ENCODE measurements at regions not wholly inside any gene's neighbourhood (a gene's known extent, or its start where the extent isn't known, plus 50 kb on each side); places are given as distances from the start of the nearest gene placed in this dataset.

DNA sequence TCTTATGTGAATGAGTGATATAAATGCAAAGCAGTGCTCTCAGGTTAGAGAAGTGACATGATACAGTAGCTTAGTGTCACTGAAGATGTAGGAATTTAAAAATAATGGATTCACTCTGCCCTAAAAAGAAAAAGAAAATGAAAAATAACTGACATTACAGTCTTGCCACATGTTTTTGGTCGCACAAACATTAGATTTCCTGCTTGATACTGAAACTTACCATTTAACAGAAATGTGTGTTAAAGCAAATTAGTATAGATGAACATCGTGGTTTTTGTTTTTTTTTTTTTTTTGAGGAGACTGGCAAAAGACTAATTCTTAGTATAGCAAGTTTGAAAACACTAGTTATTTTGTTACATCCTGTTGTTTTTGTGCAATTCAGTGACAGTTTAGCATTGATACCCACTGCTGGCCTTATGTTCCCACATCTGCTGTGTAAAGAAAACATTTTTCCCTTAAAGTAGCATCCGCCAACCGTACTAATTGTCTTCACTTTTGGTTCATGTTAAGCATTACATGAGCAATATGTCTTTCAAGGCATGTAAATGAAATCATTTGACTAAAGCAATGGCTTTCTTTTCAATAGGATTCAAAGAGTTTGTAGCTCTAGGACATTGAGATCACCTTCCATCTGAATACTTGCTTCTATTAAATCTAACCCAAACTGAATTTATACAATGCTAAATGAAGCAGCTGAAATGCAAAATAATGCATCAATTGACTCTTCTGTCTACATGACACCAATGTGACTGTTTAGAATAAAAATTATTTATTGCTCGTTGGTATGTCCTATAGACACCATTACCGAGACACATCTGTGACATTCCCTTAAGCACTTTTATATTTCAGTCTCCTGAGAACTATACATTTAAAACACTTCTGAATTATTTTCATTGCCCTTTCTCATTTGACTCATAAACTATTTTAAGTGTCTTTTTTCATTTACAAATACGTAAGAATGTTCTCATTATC is 859.1 kb downstream of the MAT2B start:
- no peaks in the 10 kb centered on the region for H3K27me3 ChIP-seq (ENCODE audit: control insufficient read depth, insufficient read depth, low read length)

DNA sequence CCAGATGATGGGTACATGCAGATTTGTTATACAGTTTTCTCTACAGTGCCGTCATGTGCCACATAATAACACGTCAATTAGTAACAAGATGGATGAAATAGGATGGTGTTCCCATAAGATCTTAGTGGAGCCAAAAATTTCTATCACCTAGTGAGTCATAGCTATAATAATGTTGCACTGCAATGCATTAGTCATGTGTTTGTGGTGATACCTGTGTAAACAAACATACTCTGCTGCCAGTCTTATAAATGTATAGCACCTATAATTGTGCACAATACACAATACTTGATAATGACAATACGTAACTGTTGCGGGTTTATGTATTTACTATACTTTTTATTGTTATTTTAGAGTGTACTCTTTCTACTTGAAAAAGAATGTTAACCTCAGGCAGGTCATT is 865.4 kb downstream of the MAT2B start:
- Histone ChIP-seq H3K27ac (ENCODE audit: low read depth, low read length) (no peak overlapping the region), H3K27me3 (ENCODE audit: control insufficient read depth, insufficient read depth, low read length) (no peaks in the 10 kb centered on the region), H3K36me3 (ENCODE audit: control insufficient read depth, insufficient read depth, low read length) (no peaks in the 10 kb centered on the region), H3K9ac (ENCODE audit: low read length) (no peak overlapping the region), H3K4me3 (ENCODE audit: low read length) (no peak overlapping the region), H3K4me1 (ENCODE audit: control insufficient read depth, insufficient read depth, low read length) (no peaks in the 10 kb centered on the region)

More for the DNA sequence above, 859.1 kb downstream of the MAT2B start:
- no peak overlapping the region for H3K9ac ChIP-seq (ENCODE audit: low read length)
- H3K4me3 ChIP-seq (ENCODE audit: low read length), result no peak overlapping the region
- no peaks in the 10 kb centered on the region for H3K36me3 ChIP-seq (ENCODE audit: control insufficient read depth, insufficient read depth, low read length)
- no peaks in the 10 kb centered on the region for H3K4me1 ChIP-seq (ENCODE audit: control insufficient read depth, insufficient read depth, low read length)
- H3K27ac ChIP-seq (ENCODE audit: low read depth, low read length), result no peak overlapping the region

DNA sequence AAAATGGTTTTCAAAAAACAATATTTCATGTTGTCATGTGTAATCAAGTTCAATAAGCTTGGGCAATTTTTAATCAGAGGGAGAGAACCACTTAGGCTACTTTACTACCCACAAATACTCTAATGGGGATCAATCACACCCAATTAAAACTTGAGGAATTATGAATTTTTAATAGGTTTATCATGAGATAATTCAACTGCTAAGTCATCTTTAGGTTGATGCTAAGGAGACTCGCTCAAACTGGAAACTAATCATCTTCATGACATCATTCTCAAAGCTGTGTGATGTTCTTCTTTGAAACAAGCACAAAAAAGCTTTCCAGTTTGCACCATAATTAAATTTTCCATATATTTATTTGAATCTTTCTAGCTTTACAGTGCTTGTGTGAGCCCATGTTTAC is 867.5 kb downstream of the MAT2B start:
- H3K4me1 ChIP-seq (ENCODE audit: control insufficient read depth, insufficient read depth, low read length), result no peaks in the 10 kb centered on the region
- no peaks in the 10 kb centered on the region for H3K36me3 ChIP-seq (ENCODE audit: control insufficient read depth, insufficient read depth, low read length)
- H3K27ac ChIP-seq (ENCODE audit: low read depth, low read length), result no peak overlapping the region
- H3K4me3 ChIP-seq (ENCODE audit: low read length), result no peak overlapping the region
- H3K9ac ChIP-seq (ENCODE audit: low read length), result no peak overlapping the region
- no peaks in the 10 kb centered on the region for H3K27me3 ChIP-seq (ENCODE audit: control insufficient read depth, insufficient read depth, low read length)

DNA sequence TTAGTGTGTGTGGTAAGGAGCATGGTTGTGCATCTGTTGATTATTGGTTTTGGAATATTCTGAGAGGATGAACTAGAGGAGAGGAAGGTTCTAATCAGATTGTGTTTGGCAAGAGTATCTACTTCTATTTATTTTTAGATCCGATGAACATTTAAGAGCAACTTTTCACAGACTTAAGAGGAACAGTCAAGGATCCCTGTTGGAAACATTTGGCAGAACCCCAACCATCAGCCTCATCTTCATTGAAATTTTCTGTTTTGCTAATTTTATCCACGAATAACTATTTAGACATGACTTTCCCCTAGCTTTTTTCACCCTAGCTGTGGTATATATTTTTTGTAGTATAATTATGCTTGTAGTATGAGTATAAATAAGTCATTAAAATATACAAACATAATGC is 868.5 kb downstream of the MAT2B start:
- Histone ChIP-seq H3K27ac (ENCODE audit: low read depth, low read length) (no peak overlapping the region), H3K27me3 (ENCODE audit: control insufficient read depth, insufficient read depth, low read length) (no peaks in the 10 kb centered on the region), H3K36me3 (ENCODE audit: control insufficient read depth, insufficient read depth, low read length) (no peaks in the 10 kb centered on the region), H3K4me1 (ENCODE audit: control insufficient read depth, insufficient read depth, low read length) (no peaks in the 10 kb centered on the region), H3K9ac (ENCODE audit: low read length) (no peak overlapping the region), H3K4me3 (ENCODE audit: low read length) (no peak overlapping the region)

DNA sequence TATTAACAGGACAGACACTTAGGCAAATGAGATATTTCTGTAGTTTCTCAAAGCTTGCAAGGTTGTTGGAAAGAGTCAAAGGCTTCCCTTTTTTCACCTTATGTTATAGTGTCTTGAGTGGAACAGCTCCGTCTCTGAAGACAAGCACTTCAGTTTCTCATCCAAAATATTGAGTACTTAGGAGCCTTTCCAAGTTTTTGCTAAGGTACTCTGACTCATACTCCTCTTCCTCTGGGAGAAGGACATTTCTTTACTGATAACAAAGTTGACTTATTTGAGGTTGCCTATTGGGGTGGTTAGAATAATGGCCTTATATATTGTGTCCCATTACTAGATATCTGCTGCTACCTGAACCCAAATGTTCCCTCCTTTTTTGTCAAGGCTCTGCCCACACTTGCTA is 869.6 kb downstream of the MAT2B start:
- H3K36me3 ChIP-seq (ENCODE audit: control insufficient read depth, insufficient read depth, low read length), result no peaks in the 10 kb centered on the region
- no peak overlapping the region for H3K27ac ChIP-seq (ENCODE audit: low read depth, low read length)
- H3K27me3 ChIP-seq (ENCODE audit: control insufficient read depth, insufficient read depth, low read length), result no peaks in the 10 kb centered on the region
- H3K4me3 ChIP-seq (ENCODE audit: low read length), result no peak overlapping the region
- H3K4me1 ChIP-seq (ENCODE audit: control insufficient read depth, insufficient read depth, low read length), result no peaks in the 10 kb centered on the region
- no peak overlapping the region for H3K9ac ChIP-seq (ENCODE audit: low read length)

DNA sequence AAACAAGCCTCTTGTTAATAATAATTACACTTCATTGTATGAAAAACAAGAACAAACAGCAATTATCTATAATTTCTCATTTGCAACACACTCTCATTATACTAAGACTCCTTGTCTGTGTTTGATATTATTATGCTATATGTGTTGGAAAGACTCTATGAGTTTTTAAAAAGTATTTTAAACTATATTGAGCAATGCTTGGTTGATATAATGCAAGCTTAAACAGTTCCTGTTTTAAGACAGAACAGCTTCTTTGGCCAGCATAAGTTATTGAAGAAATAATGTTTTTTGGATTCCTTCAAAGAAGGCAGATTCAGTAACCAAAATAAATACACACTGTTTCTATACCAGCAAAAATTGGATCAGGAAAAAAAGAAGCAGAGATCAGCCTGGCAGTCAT is 871.4 kb downstream of the MAT2B start:
- Histone ChIP-seq H3K4me1 (ENCODE audit: control insufficient read depth, insufficient read depth, low read length) (no peaks in the 10 kb centered on the region), H3K4me3 (ENCODE audit: low read length) (no peak overlapping the region), H3K9ac (ENCODE audit: low read length) (no peak overlapping the region), H3K27ac (ENCODE audit: low read depth, low read length) (no peak overlapping the region), H3K36me3 (ENCODE audit: control insufficient read depth, insufficient read depth, low read length) (no peaks in the 10 kb centered on the region), H3K27me3 (ENCODE audit: control insufficient read depth, insufficient read depth, low read length) (no peaks in the 10 kb centered on the region)

DNA sequence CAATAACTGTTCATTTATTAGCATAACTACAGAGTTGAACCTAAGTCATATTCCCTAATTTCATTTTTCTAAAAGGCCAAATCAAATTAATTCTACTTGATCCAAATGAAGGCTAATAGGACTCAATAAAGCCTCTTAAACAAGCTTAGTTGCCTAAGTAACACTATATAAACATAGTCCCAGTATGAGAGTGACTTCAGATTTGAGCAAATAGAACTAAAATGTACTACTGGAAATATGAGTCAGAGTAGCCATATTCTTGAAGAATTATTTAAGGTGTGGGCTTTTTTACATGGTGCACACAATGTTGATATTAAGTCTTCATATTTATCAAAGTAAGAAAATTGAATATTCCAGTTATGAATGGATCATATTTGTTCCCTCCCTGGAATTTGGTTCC is 872.3 kb downstream of the MAT2B start:
- H3K27ac ChIP-seq (ENCODE audit: low read depth, low read length), result no peak overlapping the region
- H3K36me3 ChIP-seq (ENCODE audit: control insufficient read depth, insufficient read depth, low read length), result no peaks in the 10 kb centered on the region
- H3K27me3 ChIP-seq (ENCODE audit: control insufficient read depth, insufficient read depth, low read length), result no peaks in the 10 kb centered on the region
- no peak overlapping the region for H3K4me3 ChIP-seq (ENCODE audit: low read length)
- no peaks in the 10 kb centered on the region for H3K4me1 ChIP-seq (ENCODE audit: control insufficient read depth, insufficient read depth, low read length)
- no peak overlapping the region for H3K9ac ChIP-seq (ENCODE audit: low read length)

DNA sequence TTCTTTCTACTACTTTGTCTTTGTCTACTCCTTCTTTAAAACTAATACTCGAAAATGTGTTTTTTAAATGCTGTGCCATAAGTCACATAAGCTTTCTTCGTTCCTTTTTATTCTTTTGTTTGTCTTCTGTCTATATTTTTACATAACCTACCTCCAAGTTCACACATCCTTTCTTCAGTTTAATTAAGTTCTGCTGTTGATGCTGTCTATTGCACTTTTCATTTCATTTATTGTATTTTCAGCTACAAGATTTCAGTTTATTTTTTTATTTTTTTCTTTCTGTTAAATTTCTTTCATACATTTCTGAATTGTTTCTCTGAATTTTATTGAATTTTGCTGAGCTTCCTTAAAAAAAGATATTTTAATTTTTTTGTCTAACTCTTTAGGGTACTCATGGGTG is 878.2 kb downstream of the MAT2B start:
- Histone ChIP-seq H3K4me1 (ENCODE audit: control insufficient read depth, insufficient read depth, low read length) (no peaks in the 10 kb centered on the region), H3K9ac (ENCODE audit: low read length) (no peak overlapping the region), H3K4me3 (ENCODE audit: low read length) (no peak overlapping the region), H3K36me3 (ENCODE audit: control insufficient read depth, insufficient read depth, low read length) (no peaks in the 10 kb centered on the region), H3K27ac (ENCODE audit: low read depth, low read length) (no peak overlapping the region), H3K27me3 (ENCODE audit: control insufficient read depth, insufficient read depth, low read length) (no peaks in the 10 kb centered on the region)

DNA sequence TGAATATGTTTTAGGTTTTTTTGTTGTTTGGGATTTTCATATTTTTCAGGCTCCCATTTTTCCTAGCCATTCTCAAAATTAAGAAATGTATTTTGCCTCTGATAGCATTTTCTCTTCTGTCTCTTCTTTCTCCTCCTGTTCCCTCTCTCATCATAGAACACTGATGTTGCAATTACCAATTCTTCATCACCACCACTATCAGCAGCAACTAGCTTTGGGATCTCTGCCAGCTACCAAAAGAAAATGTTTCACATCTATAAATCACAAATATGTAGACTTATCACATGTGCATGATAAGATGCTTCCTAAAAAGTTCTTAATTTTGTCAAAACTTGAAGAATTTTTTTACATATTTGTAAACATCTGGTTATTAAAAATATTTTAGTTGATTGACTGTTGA is 887.1 kb downstream of the MAT2B start:
- no peak overlapping the region for H3K9ac ChIP-seq (ENCODE audit: low read length)
- H3K4me3 ChIP-seq (ENCODE audit: low read length), result no peak overlapping the region
- no peaks in the 10 kb centered on the region for H3K27me3 ChIP-seq (ENCODE audit: control insufficient read depth, insufficient read depth, low read length)
- H3K4me1 ChIP-seq (ENCODE audit: control insufficient read depth, insufficient read depth, low read length), result no peaks in the 10 kb centered on the region
- H3K27ac ChIP-seq (ENCODE audit: low read depth, low read length), result no peak overlapping the region
- no peaks in the 10 kb centered on the region for H3K36me3 ChIP-seq (ENCODE audit: control insufficient read depth, insufficient read depth, low read length)

DNA sequence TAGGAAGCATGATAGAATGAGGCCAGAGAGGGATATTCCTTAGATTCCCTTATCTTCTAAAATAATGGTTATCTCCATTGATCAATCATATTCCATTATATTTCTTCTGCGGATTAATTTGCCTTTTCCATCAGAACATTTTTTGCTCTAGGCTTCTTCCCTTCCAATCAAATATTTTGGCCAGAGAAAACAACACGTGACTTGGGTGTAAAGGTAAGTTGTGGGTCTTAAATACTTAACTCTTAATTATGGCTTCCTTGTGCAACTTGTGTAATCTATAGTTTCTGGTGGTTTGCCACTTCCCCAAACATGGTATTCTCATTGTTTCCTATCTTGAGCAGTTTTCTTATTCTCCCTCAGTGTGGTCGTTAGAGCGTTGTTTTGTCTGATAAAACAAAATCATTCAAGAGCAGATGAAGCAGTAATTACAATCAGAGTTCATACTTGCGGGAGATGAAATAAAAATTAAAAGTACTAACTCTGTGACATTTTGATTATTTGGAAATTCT is 889.3 kb downstream of the MAT2B start:
- Histone ChIP-seq H3K4me1 (ENCODE audit: control insufficient read depth, insufficient read depth, low read length) (no peaks in the 10 kb centered on the region), H3K9ac (ENCODE audit: low read length) (no peak overlapping the region), H3K27ac (ENCODE audit: low read depth, low read length) (no peak overlapping the region), H3K36me3 (ENCODE audit: control insufficient read depth, insufficient read depth, low read length) (no peaks in the 10 kb centered on the region), H3K4me3 (ENCODE audit: low read length) (no peak overlapping the region), H3K27me3 (ENCODE audit: control insufficient read depth, insufficient read depth, low read length) (no peaks in the 10 kb centered on the region)

DNA sequence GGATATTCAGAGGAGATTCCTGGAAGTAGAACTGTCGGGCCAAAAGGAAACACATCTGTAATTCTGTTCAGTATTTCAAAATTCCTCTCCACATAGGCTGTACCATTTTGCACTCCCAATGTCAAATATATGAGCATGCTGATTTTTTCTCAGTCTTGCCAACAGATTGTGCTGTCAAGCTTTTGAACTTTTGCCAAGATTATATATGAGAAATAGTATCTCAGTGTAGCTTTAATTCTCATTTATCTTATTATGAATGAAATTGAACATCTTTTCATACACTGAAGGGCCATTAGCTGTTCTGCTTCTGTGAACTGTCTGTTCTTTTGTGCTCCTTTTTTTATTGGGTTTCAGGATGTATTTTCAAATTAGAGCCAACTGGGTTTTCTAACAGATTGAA is 907.1 kb downstream of the MAT2B start:
- Histone ChIP-seq H3K36me3 (ENCODE audit: control insufficient read depth, insufficient read depth, low read length) (no peaks in the 10 kb centered on the region), H3K27me3 (ENCODE audit: control insufficient read depth, insufficient read depth, low read length) (no peaks in the 10 kb centered on the region), H3K4me1 (ENCODE audit: control insufficient read depth, insufficient read depth, low read length) (no peaks in the 10 kb centered on the region), H3K4me3 (ENCODE audit: low read length) (no peak overlapping the region), H3K27ac (ENCODE audit: low read depth, low read length) (no peak overlapping the region), H3K9ac (ENCODE audit: low read length) (no peak overlapping the region)

DNA sequence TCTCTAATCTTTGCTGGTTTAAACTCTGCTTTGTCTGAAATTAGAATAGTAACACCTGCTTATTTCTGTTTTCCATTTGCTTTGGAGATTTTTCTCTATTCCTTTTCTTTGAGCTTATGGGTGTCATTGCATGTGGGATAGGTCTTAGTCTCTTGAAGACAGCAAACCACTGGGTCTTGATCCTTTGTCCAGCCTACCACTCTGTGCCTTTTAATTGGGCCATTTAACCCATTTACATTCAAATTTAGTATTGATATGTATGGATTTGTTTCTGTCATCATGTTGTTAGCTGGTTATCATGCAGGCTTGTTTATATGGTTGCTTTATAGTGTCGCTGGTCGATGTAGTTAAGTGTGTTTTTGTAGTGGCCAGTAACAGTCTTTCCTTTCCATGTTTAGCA is 914.7 kb downstream of the MAT2B start:
- H3K27ac ChIP-seq (ENCODE audit: low read depth, low read length), result no peak overlapping the region
- H3K4me3 ChIP-seq (ENCODE audit: low read length), result no peak overlapping the region
- no peaks in the 10 kb centered on the region for H3K4me1 ChIP-seq (ENCODE audit: control insufficient read depth, insufficient read depth, low read length)
- no peaks in the 10 kb centered on the region for H3K36me3 ChIP-seq (ENCODE audit: control insufficient read depth, insufficient read depth, low read length)
- no peak overlapping the region for H3K9ac ChIP-seq (ENCODE audit: low read length)
- H3K27me3 ChIP-seq (ENCODE audit: control insufficient read depth, insufficient read depth, low read length), result no peaks in the 10 kb centered on the region

DNA sequence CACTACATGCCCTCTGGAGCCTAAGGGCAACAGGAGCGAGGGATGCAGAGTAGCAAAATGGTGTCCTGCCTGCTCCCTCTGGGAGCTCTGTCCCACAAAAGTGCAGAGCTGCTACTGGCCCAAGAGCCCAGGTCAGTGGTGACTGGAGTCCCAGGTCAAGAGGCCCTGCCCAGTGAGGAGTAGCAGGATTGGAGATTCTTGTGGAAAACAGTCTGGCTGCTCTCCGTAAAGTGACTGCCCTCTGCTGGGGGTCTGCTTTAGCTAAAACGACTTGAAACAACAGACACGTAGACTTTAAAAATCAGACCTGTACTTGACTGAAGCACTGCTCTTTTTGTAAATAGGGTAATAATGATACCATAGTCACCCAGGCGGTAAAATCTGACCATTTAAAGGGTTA is 917.0 kb downstream of the MAT2B start:
- H3K9ac ChIP-seq (ENCODE audit: low read length), result no peak overlapping the region
- H3K36me3 ChIP-seq (ENCODE audit: control insufficient read depth, insufficient read depth, low read length), result no peaks in the 10 kb centered on the region
- no peaks in the 10 kb centered on the region for H3K27me3 ChIP-seq (ENCODE audit: control insufficient read depth, insufficient read depth, low read length)
- no peak overlapping the region for H3K27ac ChIP-seq (ENCODE audit: low read depth, low read length)
- H3K4me3 ChIP-seq (ENCODE audit: low read length), result no peak overlapping the region
- H3K4me1 ChIP-seq (ENCODE audit: control insufficient read depth, insufficient read depth, low read length), result no peaks in the 10 kb centered on the region

Measured in rectal smooth muscle tissue (tissue), 1 donor.